Brain microvascular endothelial cell (primary cell): ENCODE measurements at regions not wholly inside any gene's neighbourhood (a gene's known extent, or its start where the extent isn't known, plus 50 kb on each side); places are given as distances from the start of the nearest gene placed in this dataset.
"Not testable (repeated sequence)": the region's sequence is repeated elsewhere in the genome, so short reads cannot be mapped to it uniquely, and the experiment has no call there.

Experiments used
- DNase-seq: peaks from one replicate; pipeline ENCODE4 v3.0.0-alpha.2; 2020
- H3K27ac ChIP-seq: fragments of 250-450 bp; sonication (Bioruptor Pico); 2 replicates; pipeline ENCODE4 v1.5.1; 2020; ENCODE audit warnings: mild to moderate bottlenecking, moderate library complexity
- H3K27me3 ChIP-seq: fragments of 250-450 bp; sonication (Bioruptor Pico); replicated peaks from 2 replicates; pipeline ENCODE4 v1.5.1; 2020; ENCODE audit warnings: mild to moderate bottlenecking
- H3K36me3 ChIP-seq: fragments of 250-450 bp; sonication (Bioruptor Pico); replicated peaks from 2 replicates; pipeline ENCODE4 v1.5.1; 2020; ENCODE audit warnings: mild to moderate bottlenecking
- H3K4me3 ChIP-seq: 2 replicates; pipeline ENCODE4 v1.5.1; 2011; ENCODE audit warnings: low read depth, mild to moderate bottlenecking, control low read depth, low read length, moderate library complexity
- CTCF ChIP-seq: IDR thresholded peaks from 2 replicates; pipeline ENCODE4 v1.5.1; 2011; ENCODE audit warnings: low read depth, mild to moderate bottlenecking, moderate library complexity, low read length, control low read depth, inconsistent platforms; ENCODE audit errors: missing control alignments
- in situ Hi-C: cut with HindIII; loops from 2 replicates; pipeline ENCODE4 v1.10.0; 2017; ENCODE audit warnings: low sequenced_read_pairs, low pct_ligation_motif_present

DNA sequence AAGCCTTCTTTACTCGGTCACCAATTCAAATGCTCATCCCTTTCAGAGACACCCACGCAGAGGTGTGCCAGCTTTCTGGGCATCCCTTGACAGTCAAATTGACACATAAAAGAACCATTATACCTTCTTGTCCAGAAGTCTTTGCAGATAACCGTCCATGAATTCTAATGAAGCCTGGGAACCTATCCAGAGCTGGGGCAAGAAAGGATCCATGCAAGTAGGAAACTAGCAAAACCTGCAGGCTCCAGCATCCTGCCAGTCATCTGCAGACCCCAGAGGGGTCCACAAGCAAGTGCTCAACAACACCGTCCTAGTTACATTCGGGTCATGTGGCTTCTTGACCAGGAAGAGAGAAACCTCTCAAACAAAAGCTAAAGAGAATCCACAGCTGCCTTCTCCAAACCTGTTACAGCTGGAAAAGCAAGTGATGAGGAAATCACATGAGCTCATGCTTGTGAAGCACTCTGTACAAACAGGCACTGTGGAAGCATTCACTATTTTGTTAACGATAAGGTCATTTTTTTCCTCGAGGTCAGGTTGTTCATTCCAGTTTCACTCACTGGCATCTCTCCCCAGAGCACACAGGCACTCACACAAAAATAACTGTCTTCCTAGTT is 80.2 kb upstream of the DMRT1 start:
- H3K4me3 ChIP-seq, result no peak overlapping the region
- H3K27me3 ChIP-seq, result no peaks in the 10 kb centered on the region
- peak; percentile 34 for DNase-seq
- H3K27ac ChIP-seq, result no peak overlapping the region
- H3K36me3 ChIP-seq, result no peaks in the 10 kb centered on the region
- in situ Hi-C loops, result no loop called here
- no peak for TF ChIP-seq CTCF

- no peak overlapping the region for H3K4me3 ChIP-seq
- DNase-seq, result no peak
- in situ Hi-C loops, result no loop called here
- no peaks in the 10 kb centered on the region for H3K27me3 ChIP-seq
- TF ChIP-seq CTCF, result no peak
- H3K27ac ChIP-seq, result no peak overlapping the region
- no peaks in the 10 kb centered on the region for H3K36me3 ChIP-seq
Observed at GRCh38 chr9:761793-762560, 79.5 kb upstream of the DMRT1 start.

- no peak for DNase-seq
- no peak for TF ChIP-seq CTCF
- no peak overlapping the region for H3K4me3 ChIP-seq
- no peak overlapping the region for H3K27ac ChIP-seq
- in situ Hi-C loops, result no loop called here
- H3K27me3 ChIP-seq, result no peaks in the 10 kb centered on the region
- no peaks in the 10 kb centered on the region for H3K36me3 ChIP-seq
Observed at GRCh38 chr9:763692-764091, 77.8 kb upstream of the DMRT1 start.

- peak; percentile 52 for DNase-seq
- peak; percentile 83 for TF ChIP-seq CTCF
- in situ Hi-C loops, result no loop called here
- H3K36me3 ChIP-seq, result no peaks in the 10 kb centered on the region
- H3K4me3 ChIP-seq, result no peak overlapping the region
- H3K27me3 ChIP-seq, result no peaks in the 10 kb centered on the region
- no peak overlapping the region for H3K27ac ChIP-seq
Observed at GRCh38 chr9:764105-764524, 77.4 kb upstream of the DMRT1 start.

- no peak for TF ChIP-seq CTCF
- no peaks in the 10 kb centered on the region for H3K27me3 ChIP-seq
- no peak overlapping the region for H3K4me3 ChIP-seq
- in situ Hi-C loops, result no loop called here
- no peaks in the 10 kb centered on the region for H3K36me3 ChIP-seq
- no peak overlapping the region for H3K27ac ChIP-seq
- no peak for DNase-seq
Observed at GRCh38 chr9:764986-765385, 76.5 kb upstream of the DMRT1 start.

DNA sequence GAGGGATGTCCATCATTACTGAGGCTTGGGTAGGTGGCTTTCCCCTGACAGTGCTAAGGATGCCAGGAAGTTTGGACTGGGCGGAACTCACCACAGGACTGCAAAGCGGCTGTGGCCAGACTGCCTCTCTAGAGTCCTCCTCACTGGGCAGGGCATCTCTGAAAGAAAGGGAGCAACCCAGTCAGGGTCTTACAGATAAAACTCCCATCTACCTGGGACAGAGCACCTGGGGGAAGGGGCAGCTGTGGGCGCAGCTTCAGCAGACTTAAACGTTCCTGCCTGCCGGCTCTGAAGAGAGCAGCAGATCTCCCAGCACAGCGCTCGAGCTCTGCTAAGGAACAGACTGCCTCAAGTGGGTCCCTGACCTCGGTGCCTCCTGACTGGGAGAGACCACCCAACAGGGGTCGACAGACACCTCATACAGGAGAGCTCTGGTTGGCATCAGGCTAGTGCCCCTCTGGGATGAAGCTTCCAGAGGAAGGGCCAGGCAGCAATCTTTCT is 74.4 kb upstream of the DMRT1 start:
- H3K27me3 ChIP-seq, H3K27ac ChIP-seq, DNase-seq, H3K4me3 ChIP-seq, in situ Hi-C loops, H3K36me3 ChIP-seq: not testable (repeated sequence)
